ENCODE measurements at regions not wholly inside any gene's neighbourhood (a gene's known extent, or its start where the extent isn't known, plus 50 kb on each side); places are given as distances from the start of the nearest gene placed in this dataset.
A peak's percentile ranks its signal among the peaks of the same experiment; 100 is the strongest.

DNA sequence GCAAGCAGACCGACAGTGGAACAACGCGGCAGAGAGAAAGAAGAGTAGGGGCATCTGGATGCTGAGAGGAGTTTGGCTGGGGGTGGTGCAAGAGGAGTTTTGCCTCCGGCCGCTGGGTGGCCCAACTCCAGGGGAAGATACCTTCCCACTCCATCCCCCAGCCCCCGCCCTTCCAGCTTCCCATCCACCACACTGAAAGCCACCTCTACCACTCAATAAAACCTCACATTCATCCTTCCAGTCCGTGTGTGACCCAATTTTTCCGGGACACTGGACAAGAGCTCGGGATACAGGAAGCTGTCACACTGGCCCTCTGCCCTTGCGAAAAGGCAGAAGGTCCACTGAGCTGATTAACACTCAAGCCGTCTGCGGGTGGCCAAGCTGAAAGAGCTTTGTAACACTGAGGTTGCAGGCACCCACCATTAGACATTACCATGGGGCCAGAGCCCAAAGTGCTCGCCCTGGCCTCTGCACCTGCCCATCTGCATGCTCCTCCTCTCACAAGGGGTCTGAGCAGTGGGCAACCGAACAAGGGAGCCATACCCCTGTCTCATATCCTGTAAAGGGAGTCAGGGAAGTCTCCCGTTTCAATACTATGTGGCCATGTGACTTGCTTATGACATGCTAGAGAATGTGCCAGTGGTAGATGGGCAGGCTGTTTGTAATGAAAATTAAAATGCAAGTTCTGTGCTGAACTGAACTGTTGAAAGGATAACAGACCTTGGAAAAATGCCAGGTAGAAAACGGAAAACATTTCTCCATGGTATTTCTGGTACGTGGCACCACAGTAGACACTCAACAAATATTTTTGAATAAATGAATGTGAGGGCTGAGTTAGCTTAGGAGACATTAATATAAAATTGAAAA lies 205.1 kb upstream of the STARD13 start:
- no peaks in the 10 kb centered on the region for H3K27me3 ChIP-seq (ENCODE audit: control insufficient read depth in 2 of 2, insufficient read depth in 1 of 2, low read length in 1 of 2)
- H3K4me3 ChIP-seq (ENCODE audit: low read length in 2 of 2): no peak overlapping the region
- WGBS: 94% methylated on average over 17 of the region's 17 CpGs
- H3K27ac ChIP-seq (ENCODE audit: low read depth in 1 of 2, low read length in 1 of 2): no peak overlapping the region
- H3K4me1 ChIP-seq (ENCODE audit: control insufficient read depth in 2 of 2, insufficient read depth in 2 of 2, low read length in 2 of 2): no peaks in the 10 kb centered on the region
- no peaks in the 10 kb centered on the region for H3K9me3 ChIP-seq (ENCODE audit: control insufficient read depth in 2 of 2, insufficient read depth in 1 of 2, low read length in 1 of 2)
- no peaks in the 10 kb centered on the region for H3K36me3 ChIP-seq (ENCODE audit: control insufficient read depth in 2 of 2, insufficient read depth in 2 of 2, low read length in 1 of 2)
- DNase-seq (ENCODE audit: low read depth in 6 of 9, low spot score in 9 of 9): no peak

DNA sequence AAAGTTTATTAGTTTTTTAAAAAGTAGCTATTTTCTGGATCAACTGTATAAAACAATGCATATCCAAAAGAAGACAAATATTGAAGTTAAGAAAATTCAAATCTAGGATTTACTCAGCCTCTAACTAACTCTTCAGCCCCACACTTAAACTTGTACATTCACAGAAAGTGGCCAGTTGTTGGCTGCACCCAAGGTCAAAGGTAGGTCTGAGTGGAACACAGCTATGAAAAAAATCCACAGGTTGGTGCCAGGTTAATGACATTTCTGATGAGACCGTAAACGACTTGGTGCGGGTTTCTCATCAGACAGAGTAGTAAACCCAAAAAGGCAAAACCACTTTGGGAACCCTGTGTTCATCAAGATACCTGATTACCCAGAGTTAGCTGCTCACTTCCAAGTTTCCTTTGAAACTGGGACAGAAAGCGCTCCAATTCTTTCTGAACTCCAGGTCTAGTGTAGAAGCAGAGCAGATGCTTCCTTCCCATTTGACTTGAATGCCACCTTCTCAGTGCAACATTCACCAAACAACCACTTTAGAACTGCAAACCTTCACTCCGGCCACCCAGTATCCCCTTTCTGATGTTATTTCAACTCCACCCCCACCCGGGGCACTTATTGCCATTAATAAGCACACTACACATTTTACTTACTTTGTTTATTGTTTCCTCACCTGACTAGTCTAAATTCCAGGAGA lies 208.3 kb upstream of the STARD13 start:
- no peak for DNase-seq (ENCODE audit: low read depth in 6 of 9, low spot score in 9 of 9)
- Histone ChIP-seq H3K27me3 (ENCODE audit: control insufficient read depth in 2 of 2, insufficient read depth in 1 of 2, low read length in 1 of 2) (no peaks in the 10 kb centered on the region), H3K9me3 (ENCODE audit: control insufficient read depth in 2 of 2, insufficient read depth in 1 of 2, low read length in 1 of 2) (no peaks in the 10 kb centered on the region), H3K36me3 (ENCODE audit: control insufficient read depth in 2 of 2, insufficient read depth in 2 of 2, low read length in 1 of 2) (no peaks in the 10 kb centered on the region), H3K4me3 (ENCODE audit: low read length in 2 of 2) (no peak overlapping the region), H3K27ac (ENCODE audit: low read depth in 1 of 2, low read length in 1 of 2) (no peak overlapping the region), H3K4me1 (ENCODE audit: control insufficient read depth in 2 of 2, insufficient read depth in 2 of 2, low read length in 2 of 2) (no peaks in the 10 kb centered on the region)
- 89% methylated on average over 6 of the region's 6 CpGs for WGBS

DNA sequence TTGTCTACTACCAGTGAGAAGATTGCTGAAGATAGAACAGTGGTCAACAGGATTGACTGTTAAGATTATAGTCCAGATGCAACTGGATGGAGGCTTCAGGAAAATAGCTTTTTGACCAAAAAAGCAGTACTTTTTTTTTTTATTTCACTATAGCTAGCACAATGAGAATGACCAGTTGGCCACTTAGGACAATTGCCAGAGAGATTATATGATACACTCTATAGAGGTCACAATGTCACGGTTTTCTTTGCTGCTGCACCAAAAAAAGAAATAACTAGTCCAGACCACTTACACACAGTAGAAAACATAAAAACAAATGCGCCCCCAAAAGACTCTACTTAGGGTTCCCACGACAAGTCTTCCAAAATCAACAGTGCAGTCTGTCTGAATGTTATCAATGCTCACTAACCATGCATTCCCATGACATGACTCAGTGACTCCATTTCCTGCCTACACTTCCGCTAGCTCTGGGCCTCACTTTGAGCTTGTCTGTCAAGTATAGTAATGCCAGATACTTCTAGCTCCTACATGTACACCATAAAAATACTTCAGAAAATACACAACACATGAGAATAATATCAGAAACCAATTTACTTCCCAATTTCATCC lies 209.1 kb upstream of the STARD13 start:
- no peaks in the 10 kb centered on the region for H3K27me3 ChIP-seq (ENCODE audit: control insufficient read depth in 2 of 2, insufficient read depth in 1 of 2, low read length in 1 of 2)
- no peak overlapping the region for H3K27ac ChIP-seq (ENCODE audit: low read depth in 1 of 2, low read length in 1 of 2)
- no peaks in the 10 kb centered on the region for H3K9me3 ChIP-seq (ENCODE audit: control insufficient read depth in 2 of 2, insufficient read depth in 1 of 2, low read length in 1 of 2)
- H3K36me3 ChIP-seq (ENCODE audit: control insufficient read depth in 2 of 2, insufficient read depth in 2 of 2, low read length in 1 of 2): no peaks in the 10 kb centered on the region
- H3K4me1 ChIP-seq (ENCODE audit: control insufficient read depth in 2 of 2, insufficient read depth in 2 of 2, low read length in 2 of 2): no peaks in the 10 kb centered on the region
- WGBS: 97% methylated on average over 4 of the region's 4 CpGs
- DNase-seq (ENCODE audit: low read depth in 6 of 9, low spot score in 9 of 9): peak in 1 of 9 donors; percentile 4
- no peak overlapping the region for H3K4me3 ChIP-seq (ENCODE audit: low read length in 2 of 2)

DNA sequence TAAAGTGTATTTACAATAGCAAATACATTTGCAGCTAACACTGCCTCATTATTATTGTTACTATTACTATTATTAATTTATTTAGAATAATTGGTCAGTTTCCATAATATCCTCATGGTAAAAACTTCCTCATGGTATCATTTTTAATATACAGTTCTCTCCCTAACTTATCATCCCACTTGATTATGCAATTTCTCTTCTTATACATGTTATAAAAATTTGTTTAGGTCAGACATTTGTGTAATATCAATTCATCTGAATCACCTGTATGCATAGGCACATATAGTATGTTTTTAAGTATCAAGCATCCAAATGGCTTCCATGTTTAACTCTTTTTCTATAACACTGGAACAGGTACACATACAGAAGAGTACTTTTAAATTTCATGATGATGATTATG lies 210.8 kb upstream of the STARD13 start:
- Histone ChIP-seq H3K27ac (ENCODE audit: low read depth in 1 of 2, low read length in 1 of 2) (no peak overlapping the region), H3K9me3 (ENCODE audit: control insufficient read depth in 2 of 2, insufficient read depth in 1 of 2, low read length in 1 of 2) (no peaks in the 10 kb centered on the region), H3K4me1 (ENCODE audit: control insufficient read depth in 2 of 2, insufficient read depth in 2 of 2, low read length in 2 of 2) (no peaks in the 10 kb centered on the region), H3K27me3 (ENCODE audit: control insufficient read depth in 2 of 2, insufficient read depth in 1 of 2, low read length in 1 of 2) (no peaks in the 10 kb centered on the region), H3K36me3 (ENCODE audit: control insufficient read depth in 2 of 2, insufficient read depth in 2 of 2, low read length in 1 of 2) (no peaks in the 10 kb centered on the region), H3K4me3 (ENCODE audit: low read length in 2 of 2) (no peak overlapping the region)
- no peak for DNase-seq (ENCODE audit: low read depth in 6 of 9, low spot score in 9 of 9)

DNA sequence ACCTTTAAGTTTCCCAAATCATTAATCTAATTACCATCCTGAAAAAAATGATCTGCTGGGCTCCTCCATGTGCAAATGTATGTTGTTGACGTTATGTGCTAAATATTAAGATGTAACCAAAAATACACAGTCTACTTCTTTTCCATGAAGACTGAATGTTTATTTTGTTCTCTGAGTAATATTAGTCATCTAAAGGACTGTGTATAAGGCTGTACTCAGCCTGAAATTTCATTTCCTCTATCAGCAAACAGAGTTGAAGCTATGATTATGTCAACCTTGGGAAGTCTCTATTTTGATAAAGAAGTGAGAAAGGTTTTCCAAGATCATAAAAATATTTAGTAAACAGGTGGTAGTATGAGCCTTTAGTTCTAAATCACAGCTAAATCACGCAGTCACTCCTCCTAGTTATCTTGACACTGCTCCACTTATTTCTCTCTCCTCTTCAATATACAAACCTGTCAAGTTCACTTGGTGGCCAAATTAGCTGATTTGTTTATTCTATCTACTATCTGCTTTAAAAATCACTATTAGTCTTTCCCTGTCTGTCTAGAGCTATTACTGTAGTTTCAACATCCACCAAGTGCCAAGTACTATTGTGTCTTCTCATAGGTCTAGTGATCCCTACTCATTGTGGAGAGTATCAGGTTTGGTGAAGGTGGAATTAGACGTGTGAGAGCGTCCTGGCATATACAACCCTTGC lies 211.7 kb upstream of the STARD13 start:
- 85% methylated on average over 4 of the region's 4 CpGs for WGBS
- Histone ChIP-seq H3K27ac (ENCODE audit: low read depth in 1 of 2, low read length in 1 of 2) (no peak overlapping the region), H3K27me3 (ENCODE audit: control insufficient read depth in 2 of 2, insufficient read depth in 1 of 2, low read length in 1 of 2) (no peaks in the 10 kb centered on the region), H3K9me3 (ENCODE audit: control insufficient read depth in 2 of 2, insufficient read depth in 1 of 2, low read length in 1 of 2) (no peaks in the 10 kb centered on the region), H3K4me1 (ENCODE audit: control insufficient read depth in 2 of 2, insufficient read depth in 2 of 2, low read length in 2 of 2) (no peaks in the 10 kb centered on the region), H3K36me3 (ENCODE audit: control insufficient read depth in 2 of 2, insufficient read depth in 2 of 2, low read length in 1 of 2) (no peaks in the 10 kb centered on the region), H3K4me3 (ENCODE audit: low read length in 2 of 2) (no peak overlapping the region)
- no peak for DNase-seq (ENCODE audit: low read depth in 6 of 9, low spot score in 9 of 9)

DNA sequence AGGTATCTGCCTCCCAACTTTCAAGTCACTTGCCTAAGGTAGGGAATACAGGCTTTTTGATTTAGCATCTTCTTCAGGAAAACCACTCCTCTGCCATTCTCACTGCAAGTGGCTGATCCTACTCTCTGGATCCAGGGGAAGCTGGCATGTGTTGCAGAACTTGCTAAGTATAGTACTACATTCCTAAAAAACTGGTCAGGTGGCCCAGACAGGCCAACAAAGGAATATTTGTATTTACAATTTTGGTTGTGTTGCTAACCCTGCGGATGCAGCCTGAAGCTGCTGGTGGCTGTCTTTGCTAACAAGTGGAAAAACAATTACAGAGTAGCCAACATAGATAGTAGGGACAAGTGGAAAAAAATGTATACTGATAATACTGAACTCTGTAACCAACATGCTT lies 222.5 kb upstream of the STARD13 start:
- WGBS: 97% methylated on average over 1 of the region's 1 CpG
- Histone ChIP-seq H3K4me1 (ENCODE audit: control insufficient read depth in 2 of 2, insufficient read depth in 2 of 2, low read length in 2 of 2) (no peaks in the 10 kb centered on the region), H3K27ac (ENCODE audit: low read depth in 1 of 2, low read length in 1 of 2) (no peak overlapping the region), H3K9me3 (ENCODE audit: control insufficient read depth in 2 of 2, insufficient read depth in 1 of 2, low read length in 1 of 2) (no peaks in the 10 kb centered on the region), H3K27me3 (ENCODE audit: control insufficient read depth in 2 of 2, insufficient read depth in 1 of 2, low read length in 1 of 2) (no peaks in the 10 kb centered on the region), H3K36me3 (ENCODE audit: control insufficient read depth in 2 of 2, insufficient read depth in 2 of 2, low read length in 1 of 2) (no peaks in the 10 kb centered on the region), H3K4me3 (ENCODE audit: low read length in 2 of 2) (no peak overlapping the region)
- no peak for DNase-seq (ENCODE audit: low read depth in 6 of 9, low spot score in 9 of 9)

DNA sequence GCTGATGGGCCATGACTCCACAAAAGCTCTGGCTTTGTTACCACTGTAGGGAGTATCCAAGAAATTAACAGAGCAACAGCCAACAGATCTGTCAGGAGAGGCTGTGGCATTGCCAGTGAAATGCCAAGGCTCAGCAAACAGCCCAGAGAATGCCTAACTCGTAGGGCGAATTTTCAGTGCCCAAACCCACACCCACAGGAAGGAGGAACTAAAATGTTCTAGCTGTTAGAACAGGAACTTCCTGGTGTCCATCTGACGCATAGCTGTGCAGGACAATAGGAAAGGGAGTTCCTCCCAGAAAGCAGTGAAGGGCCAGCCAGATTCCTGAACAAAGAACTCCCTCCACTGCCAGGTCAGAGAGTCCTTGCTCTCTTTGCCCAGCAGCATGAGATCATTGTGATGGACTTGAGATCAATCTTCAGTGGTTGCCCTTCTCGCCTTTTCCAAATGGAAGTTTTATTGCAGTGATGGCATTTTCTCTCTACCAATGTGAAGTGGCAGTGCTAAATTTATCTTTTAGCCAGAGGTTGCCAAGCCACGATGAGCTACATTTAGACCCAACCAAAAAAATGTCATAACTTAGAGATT lies 224.2 kb upstream of the STARD13 start:
- no peak overlapping the region for H3K27ac ChIP-seq (ENCODE audit: low read depth in 1 of 2, low read length in 1 of 2)
- H3K36me3 ChIP-seq (ENCODE audit: control insufficient read depth in 2 of 2, insufficient read depth in 2 of 2, low read length in 1 of 2): no peaks in the 10 kb centered on the region
- H3K27me3 ChIP-seq (ENCODE audit: control insufficient read depth in 2 of 2, insufficient read depth in 1 of 2, low read length in 1 of 2): no peaks in the 10 kb centered on the region
- no peak for DNase-seq (ENCODE audit: low read depth in 6 of 9, low spot score in 9 of 9)
- no peak overlapping the region for H3K4me3 ChIP-seq (ENCODE audit: low read length in 2 of 2)
- no peaks in the 10 kb centered on the region for H3K4me1 ChIP-seq (ENCODE audit: control insufficient read depth in 2 of 2, insufficient read depth in 2 of 2, low read length in 2 of 2)
- H3K9me3 ChIP-seq (ENCODE audit: control insufficient read depth in 2 of 2, insufficient read depth in 1 of 2, low read length in 1 of 2): no peaks in the 10 kb centered on the region
- WGBS: 82% methylated on average over 5 of the region's 5 CpGs

DNA sequence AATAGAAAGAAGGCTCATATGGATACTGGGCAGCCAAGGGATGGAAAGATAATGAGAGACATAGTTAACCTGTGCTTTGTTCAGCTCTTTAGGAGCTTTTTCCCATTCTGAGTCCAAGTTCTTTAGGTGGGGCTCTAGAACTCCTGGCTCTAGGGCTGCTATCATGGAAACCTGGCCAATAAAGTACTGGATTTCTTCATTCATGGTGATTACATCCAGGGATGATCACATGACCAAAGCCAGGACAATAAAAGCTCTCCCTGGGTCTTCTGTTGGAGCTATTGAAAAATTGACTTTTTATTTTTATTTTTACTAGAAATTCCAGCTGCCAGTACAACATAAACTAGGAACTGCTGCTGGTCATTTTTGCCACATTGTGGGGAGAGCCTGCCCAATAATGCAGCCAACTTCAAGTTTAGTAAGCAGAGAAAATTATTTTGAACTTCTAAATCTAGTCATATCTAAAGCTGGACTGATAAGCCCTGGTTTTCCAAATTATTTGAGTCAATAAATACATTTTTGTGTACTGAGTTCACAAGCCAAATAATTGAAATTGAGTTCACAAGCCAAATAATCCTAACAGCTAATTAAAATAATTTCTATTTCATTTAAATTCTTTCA lies 224.9 kb upstream of the STARD13 start:
- Histone ChIP-seq H3K27ac (ENCODE audit: low read depth in 1 of 2, low read length in 1 of 2) (no peak overlapping the region), H3K4me3 (ENCODE audit: low read length in 2 of 2) (no peak overlapping the region), H3K9me3 (ENCODE audit: control insufficient read depth in 2 of 2, insufficient read depth in 1 of 2, low read length in 1 of 2) (no peaks in the 10 kb centered on the region), H3K36me3 (ENCODE audit: control insufficient read depth in 2 of 2, insufficient read depth in 2 of 2, low read length in 1 of 2) (no peaks in the 10 kb centered on the region), H3K27me3 (ENCODE audit: control insufficient read depth in 2 of 2, insufficient read depth in 1 of 2, low read length in 1 of 2) (no peaks in the 10 kb centered on the region), H3K4me1 (ENCODE audit: control insufficient read depth in 2 of 2, insufficient read depth in 2 of 2, low read length in 2 of 2) (no peaks in the 10 kb centered on the region)
- DNase-seq (ENCODE audit: low read depth in 6 of 9, low spot score in 9 of 9): no peak

All from thymus (tissue), 11 donors.